ENCODE measurements at regions not wholly inside any gene's neighbourhood (a gene's known extent, or its start where the extent isn't known, plus 50 kb on each side); places are given as distances from the start of the nearest gene placed in this dataset.

- H3K4me3 ChIP-seq (ENCODE audit: control insufficient read depth, low read depth, low read length): no peak overlapping the region
- TF ChIP-seq CTCF (conservative IDR thresholded peaks at IDR 0.05; ENCODE audit: control insufficient read depth, insufficient read depth, low read depth, low read length): no peak
- DNase-seq (ENCODE audit: low read depth): peak; percentile 69
Observed at GRCh38 chr3:170714122-170714521, 128.2 kb upstream of the SLC7A14 start.

- no peak overlapping the region for H3K4me3 ChIP-seq (ENCODE audit: control insufficient read depth, low read depth, low read length)
- TF ChIP-seq CTCF (conservative IDR thresholded peaks at IDR 0.05; ENCODE audit: control insufficient read depth, insufficient read depth, low read depth, low read length): no peak
- no peak for DNase-seq (ENCODE audit: low read depth)
Observed at GRCh38 chr3:170713653-170714052, 127.8 kb upstream of the SLC7A14 start.

DNA sequence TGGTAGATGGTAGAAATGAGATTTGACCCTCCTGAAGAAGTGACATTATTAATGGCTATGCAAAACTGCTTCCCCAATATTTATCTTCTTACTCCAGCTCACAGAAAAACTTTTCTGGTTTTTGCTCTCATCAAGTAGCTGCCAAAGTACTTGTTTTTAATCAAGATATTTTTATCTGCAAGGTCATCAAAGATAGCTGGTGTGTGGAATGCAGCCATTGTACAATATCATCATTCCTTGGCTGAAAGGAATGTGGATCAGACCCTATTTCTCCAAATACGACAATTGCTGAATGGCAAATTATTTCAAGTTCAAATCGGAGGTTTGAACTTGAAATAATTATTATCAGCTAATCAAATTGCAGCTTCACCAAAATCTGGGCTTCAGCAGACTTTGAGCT, 126.9 kb upstream of the SLC7A14 start:
- no peak overlapping the region for H3K4me3 ChIP-seq (ENCODE audit: control insufficient read depth, low read depth, low read length)
- DNase-seq (ENCODE audit: low read depth): no peak
- TF ChIP-seq CTCF (conservative IDR thresholded peaks at IDR 0.05; ENCODE audit: control insufficient read depth, insufficient read depth, low read depth, low read length): no peak

- no peak overlapping the region for H3K4me3 ChIP-seq (ENCODE audit: control insufficient read depth, low read depth, low read length)
- no peak for TF ChIP-seq CTCF (conservative IDR thresholded peaks at IDR 0.05; ENCODE audit: control insufficient read depth, insufficient read depth, low read depth, low read length)
- no peak for DNase-seq (ENCODE audit: low read depth)
Observed at GRCh38 chr3:170712336-170712735, 126.5 kb upstream of the SLC7A14 start.

GRCh38 chr3:170711786-170712185, 125.9 kb upstream of the SLC7A14 start:
- DNase-seq (ENCODE audit: low read depth): no peak
- no peak for TF ChIP-seq CTCF (conservative IDR thresholded peaks at IDR 0.05; ENCODE audit: control insufficient read depth, insufficient read depth, low read depth, low read length)
- no peak overlapping the region for H3K4me3 ChIP-seq (ENCODE audit: control insufficient read depth, low read depth, low read length)

- no peak for TF ChIP-seq CTCF (conservative IDR thresholded peaks at IDR 0.05; ENCODE audit: control insufficient read depth, insufficient read depth, low read depth, low read length)
- peak; percentile 100 for DNase-seq (ENCODE audit: low read depth)
- H3K4me3 ChIP-seq (ENCODE audit: control insufficient read depth, low read depth, low read length): no peak overlapping the region
Observed at GRCh38 chr3:170709046-170709445, 123.2 kb upstream of the SLC7A14 start.

- TF ChIP-seq CTCF (conservative IDR thresholded peaks at IDR 0.05; ENCODE audit: control insufficient read depth, insufficient read depth, low read depth, low read length): no peak
- no peak for DNase-seq (ENCODE audit: low read depth)
- no peak overlapping the region for H3K4me3 ChIP-seq (ENCODE audit: control insufficient read depth, low read depth, low read length)
Observed at GRCh38 chr3:170707899-170708298, 122.0 kb upstream of the SLC7A14 start.
